Uterus (tissue), 2 donors: ENCODE measurements at regions not wholly inside any gene's neighbourhood (a gene's known extent, or its start where the extent isn't known, plus 50 kb on each side); places are given as distances from the start of the nearest gene placed in this dataset.

Experiments used
- POLR2A ChIP-seq, 2 donors: fragments of 450-650 bp; IDR thresholded peaks; one replicate each; pipeline ENCODE4 v1.6.1; 2016; ENCODE audit warnings: antibody characterized with exemption in 2 of 2, mild to moderate bottlenecking in 1 of 2, moderate library complexity in 1 of 2
- TF ChIP-seq, protein P1 (sequence below), 4 experiments: fragments of 200-600 bp in 2 of 4; fragments of 450-650 bp in 2 of 4; sonication (generic) in 2 of 4; IDR thresholded peaks; one replicate each; pipeline ENCODE4 v1.5.1; 2016 to 2019; ENCODE audit warnings: antibody characterized with exemption in 4 of 4, mild to moderate bottlenecking in 2 of 4, moderate library complexity in 1 of 4

GRCh38 chr11:119800619-119801018 lies 71.6 kb upstream of the NECTIN1 start:
- TF ChIP-seq, protein P1, sequence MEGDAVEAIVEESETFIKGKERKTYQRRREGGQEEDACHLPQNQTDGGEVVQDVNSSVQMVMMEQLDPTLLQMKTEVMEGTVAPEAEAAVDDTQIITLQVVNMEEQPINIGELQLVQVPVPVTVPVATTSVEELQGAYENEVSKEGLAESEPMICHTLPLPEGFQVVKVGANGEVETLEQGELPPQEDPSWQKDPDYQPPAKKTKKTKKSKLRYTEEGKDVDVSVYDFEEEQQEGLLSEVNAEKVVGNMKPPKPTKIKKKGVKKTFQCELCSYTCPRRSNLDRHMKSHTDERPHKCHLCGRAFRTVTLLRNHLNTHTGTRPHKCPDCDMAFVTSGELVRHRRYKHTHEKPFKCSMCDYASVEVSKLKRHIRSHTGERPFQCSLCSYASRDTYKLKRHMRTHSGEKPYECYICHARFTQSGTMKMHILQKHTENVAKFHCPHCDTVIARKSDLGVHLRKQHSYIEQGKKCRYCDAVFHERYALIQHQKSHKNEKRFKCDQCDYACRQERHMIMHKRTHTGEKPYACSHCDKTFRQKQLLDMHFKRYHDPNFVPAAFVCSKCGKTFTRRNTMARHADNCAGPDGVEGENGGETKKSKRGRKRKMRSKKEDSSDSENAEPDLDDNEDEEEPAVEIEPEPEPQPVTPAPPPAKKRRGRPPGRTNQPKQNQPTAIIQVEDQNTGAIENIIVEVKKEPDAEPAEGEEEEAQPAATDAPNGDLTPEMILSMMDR (IDR thresholded peaks at IDR 0.05) = no peak
- no peak for TF ChIP-seq POLR2A (IDR thresholded peaks at IDR 0.05)
